ENCODE measurements at regions not wholly inside any gene's neighbourhood (a gene's known extent, or its start where the extent isn't known, plus 50 kb on each side); places are given as distances from the start of the nearest gene placed in this dataset.
A peak's percentile ranks its signal among the peaks of the same experiment; 100 is the strongest.

DNA sequence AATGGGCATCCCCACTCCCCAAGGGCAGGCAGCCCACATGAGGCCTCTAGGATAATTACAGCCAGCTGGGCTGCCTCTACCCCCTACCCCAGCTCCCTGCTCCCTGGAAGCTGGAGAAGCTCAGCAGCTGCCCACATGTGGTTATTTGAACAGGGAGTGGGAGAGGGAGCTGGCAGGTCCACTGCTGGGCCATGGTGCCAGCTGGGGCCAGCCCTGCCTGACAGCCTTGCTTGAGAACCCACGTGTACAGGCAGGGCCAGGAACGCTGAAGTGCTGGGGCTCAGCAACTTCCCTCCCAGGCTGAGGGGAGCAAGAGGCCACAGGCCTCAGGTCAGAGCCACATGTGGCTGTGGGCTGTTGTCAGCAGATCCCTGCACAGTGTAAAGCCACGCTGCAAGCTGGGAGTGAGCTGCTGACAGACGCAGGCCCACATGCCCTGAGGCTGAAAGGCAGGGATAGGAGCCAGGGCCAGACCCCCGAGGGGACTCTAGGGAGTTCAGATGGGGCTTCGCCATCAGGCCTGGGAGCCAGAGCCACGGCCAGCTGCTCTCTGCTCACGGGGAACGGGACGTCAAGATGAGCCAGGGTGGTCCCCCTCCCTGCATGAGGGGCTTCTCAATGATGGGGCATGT, 129.0 kb downstream of the SYF2 start:
- no peak for DNase-seq

DNA sequence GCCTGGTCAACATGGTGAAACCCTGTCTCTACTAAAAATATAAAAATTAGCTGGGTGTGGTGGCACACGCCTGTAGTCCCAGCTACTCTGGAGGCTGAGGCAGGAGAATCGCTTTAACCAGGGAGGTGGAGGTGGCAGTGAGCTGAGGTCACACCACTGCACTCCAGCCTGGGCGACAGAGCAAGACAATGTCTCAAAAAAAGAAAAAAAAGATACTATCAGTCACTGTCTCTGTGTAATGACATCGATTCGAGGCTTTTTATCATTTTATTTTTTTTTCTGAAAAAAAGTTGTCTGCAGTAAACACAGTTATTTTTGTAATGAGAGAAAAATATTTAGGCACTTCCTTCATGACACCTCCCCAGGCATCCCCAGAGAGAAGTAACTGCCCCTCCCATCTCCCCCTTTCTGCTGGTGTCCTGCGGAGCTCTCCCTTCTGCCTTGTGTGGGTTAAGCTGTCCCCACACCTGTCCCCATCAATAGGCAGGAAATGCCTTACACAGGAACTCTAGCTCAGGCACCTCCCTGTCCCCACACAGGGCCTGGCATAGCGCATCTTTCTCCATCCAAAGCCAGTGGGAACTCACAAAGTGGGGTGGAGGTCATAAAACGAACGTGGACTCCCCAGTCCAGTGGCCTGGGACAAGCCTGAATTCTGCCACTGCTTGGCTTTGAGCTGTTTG, 132.0 kb downstream of the SYF2 start:
- no peak for DNase-seq

GRCh38 chr1:25099343-25099951, 132.9 kb downstream of the SYF2 start:
- DNase-seq = peak; percentile 42

DNA sequence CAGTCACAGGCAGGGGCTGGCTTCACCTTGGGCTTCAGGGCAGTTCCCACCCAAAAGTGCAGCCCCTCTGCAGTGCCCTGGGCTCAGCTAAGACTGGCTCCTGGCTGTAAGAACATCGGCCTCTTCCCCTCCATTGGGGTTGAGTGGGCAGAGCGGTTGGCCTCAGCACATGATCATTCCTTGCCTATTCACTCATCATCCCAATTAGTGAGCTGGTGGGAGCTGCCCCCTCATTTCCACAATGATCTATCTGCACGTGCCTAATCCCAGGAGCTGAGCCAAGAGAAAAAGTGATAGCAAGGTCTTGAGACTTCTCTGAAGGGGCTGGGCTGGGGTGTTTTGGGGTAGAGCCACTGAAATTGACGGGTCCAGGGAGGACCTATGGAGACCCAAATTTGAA, 133.6 kb downstream of the SYF2 start:
- DNase-seq = no peak

DNA sequence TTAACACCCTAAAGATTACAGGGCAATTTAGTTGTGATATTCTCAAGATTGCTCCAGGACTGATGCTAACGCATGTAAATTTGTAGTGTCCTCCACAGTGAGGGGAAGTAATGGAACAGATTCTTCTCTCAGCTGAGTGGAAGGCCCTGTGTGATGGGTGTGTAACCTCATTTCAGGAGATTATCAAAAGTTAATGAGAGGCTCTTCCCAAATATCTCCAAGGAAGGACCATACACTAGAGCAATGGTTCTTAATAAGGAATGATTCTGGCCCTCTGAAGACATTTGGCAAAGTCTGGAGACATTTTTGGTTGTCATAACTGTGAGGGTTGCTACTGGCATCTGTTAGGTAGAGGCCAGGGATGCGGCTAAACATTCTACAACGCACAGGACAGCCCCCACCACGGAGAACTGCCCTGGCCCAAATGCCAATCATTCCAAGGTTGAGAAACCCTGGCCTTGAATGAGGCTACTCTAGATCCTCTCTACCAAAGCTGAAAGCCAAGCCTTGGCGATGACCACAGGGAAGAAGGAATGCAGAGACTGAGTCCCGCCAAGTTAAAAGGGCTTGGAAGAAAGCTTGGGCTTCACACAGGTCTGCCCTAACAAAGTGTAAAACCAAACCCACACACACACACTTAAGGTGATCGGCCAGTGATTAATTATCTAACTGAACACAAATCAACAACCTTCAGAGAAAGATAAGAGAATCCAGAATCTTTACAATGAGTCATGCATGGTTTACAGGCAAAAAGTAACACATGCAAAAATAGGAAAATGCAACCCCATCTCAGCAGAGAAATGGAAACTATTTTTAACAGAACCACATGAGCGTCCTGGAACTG, 135.8 kb downstream of the SYF2 start:
- no peak for DNase-seq

GRCh38 chr1:25095635-25096200, 136.6 kb downstream of the SYF2 start:
- peak; percentile 24 for DNase-seq

GRCh38 chr1:25094995-25095394, 137.3 kb downstream of the SYF2 start:
- DNase-seq = no peak

DNA sequence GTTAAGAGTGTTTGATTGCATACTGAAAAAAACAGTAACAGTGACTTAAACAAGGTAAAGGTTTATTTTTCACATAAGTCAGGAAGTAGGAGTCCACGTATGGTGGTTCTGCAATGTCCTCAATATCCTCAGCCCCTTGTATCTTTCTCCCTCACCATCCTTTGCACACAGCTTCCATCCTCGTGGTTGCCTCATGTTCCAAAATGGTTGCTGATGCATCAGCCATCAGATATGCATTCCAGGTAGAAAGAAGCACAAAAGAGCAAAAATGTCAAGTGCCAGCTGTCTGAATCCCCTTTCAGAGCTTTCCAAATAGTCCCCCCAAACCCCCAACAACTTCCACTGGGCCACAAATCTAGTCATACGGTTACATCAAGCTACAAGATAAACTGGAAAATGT, 138.1 kb downstream of the SYF2 start:
- DNase-seq = no peak

GRCh38 chr1:25091658-25092057, 140.6 kb downstream of the SYF2 start:
- DNase-seq = no peak

DNA sequence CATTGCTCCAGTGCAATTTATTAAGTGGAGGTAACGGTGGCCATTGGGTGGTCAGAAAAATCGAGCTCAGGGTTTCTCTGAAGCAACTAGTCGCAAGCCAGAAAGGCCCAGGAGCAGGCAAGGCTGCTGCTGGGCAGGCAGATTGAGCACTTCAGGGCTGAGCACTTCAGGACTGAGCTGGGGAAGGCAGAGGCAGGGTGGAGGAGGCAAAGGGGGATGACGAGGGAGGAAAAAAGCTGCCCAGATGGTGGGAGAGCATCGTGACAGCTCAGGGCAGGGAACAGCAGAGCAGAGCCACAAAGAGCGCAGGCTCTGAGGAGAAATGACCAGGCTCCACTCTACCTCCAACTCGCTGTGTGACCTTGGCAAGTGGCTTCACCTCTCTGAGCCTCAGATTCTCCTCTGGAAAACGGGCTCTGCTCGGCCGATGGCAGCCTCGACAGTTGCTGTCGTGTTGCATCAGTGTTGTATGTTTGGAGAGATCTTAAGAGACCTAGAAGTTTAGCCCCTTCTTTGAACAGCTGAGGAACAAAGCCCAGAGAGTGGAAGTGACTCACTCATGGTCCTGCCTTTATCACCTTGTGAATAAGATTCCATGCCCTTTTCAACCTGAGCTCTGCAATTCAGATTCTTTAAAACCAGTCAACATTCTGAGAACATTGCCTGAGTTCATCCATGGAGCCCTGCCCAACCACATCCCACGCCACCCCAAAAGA, 141.4 kb downstream of the SYF2 start:
- no peak for DNase-seq

DNA sequence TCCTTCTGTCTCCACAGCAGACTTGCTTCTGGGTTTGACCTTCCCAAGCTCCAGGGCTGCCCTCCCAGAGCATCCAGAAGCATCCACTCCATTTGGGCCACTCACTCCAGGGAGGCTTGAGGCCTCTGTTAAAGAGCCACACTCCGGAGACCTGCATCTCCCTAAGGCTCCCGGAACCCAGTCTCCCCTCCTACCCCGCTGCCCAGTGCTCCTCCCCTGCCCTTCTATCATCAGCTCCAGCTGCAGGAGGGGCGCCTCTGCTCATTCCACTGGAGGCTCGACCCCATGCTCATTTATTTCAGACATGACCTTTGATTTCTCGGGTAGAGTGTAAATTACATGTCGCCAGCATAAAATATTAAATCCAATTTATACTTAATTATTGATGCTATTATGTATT, 142.5 kb downstream of the SYF2 start:
- DNase-seq = no peak

DNA sequence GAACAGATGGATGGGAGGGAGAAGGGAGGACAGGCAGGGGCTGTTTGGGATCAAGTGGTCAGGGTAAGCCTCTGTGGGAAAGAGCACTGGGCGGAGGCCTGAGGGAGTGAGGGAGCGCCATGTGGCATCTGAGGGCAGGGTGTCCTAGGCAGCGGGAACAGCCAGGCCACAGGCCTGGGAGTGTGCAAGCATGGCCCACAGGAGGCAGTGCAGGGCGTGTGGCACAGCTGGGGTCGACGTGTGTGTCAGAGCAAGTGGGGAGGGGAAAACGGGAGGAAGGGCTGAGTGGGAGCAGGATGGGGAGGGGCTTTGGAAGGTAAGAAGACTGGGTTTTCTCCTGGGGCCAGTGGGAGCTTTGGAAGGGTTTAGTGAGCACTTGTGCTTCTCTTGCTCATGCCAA, 143.4 kb downstream of the SYF2 start:
- DNase-seq = no peak

DNA sequence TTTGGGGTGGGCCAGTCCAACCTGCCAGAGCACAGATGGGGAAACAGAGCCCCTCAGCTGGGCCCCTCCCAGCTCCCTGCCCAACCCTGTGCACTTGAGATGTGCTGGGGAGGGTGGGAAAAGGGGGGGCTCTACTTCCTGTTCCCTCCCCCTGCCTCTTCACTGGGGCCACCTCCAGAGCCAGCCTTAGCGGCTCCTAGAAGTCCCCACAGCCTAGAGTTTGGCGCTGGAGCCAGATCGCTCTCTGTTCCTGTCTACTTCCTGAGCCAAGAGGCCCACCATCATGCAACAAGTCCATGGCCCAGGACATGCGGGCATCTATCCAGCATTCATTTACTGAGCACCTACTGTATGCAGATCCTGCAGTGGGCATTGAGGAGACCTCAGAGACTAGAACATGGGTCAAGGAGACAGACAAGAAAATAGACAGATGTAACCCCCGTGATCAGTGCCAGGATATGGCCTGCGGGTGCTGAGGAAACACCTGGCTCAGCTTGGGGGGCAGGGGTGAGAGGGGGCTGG, 144.1 kb downstream of the SYF2 start:
- DNase-seq = no peak

GRCh38 chr1:25086518-25087079, 145.7 kb downstream of the SYF2 start:
- DNase-seq = no peak

DNA sequence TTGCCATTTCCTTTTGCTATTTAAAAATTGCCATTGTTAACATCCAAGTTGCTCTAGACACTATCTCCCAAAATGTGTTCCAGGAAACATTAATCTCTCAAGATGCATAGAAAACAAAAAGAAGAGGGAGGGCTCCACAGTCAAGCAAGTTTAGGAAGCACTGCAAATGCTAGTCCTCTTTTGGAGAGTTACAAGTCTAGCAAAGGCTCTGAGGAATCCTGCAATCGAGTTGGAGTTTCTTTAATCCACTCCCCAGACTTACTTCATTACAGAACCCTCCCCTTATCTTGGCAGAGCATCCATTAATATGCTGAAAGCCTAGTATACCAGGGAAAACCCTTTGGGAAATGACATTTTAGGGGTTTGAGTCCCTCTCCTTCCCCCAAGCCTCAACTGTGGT, 147.9 kb downstream of the SYF2 start:
- DNase-seq = no peak

DNA sequence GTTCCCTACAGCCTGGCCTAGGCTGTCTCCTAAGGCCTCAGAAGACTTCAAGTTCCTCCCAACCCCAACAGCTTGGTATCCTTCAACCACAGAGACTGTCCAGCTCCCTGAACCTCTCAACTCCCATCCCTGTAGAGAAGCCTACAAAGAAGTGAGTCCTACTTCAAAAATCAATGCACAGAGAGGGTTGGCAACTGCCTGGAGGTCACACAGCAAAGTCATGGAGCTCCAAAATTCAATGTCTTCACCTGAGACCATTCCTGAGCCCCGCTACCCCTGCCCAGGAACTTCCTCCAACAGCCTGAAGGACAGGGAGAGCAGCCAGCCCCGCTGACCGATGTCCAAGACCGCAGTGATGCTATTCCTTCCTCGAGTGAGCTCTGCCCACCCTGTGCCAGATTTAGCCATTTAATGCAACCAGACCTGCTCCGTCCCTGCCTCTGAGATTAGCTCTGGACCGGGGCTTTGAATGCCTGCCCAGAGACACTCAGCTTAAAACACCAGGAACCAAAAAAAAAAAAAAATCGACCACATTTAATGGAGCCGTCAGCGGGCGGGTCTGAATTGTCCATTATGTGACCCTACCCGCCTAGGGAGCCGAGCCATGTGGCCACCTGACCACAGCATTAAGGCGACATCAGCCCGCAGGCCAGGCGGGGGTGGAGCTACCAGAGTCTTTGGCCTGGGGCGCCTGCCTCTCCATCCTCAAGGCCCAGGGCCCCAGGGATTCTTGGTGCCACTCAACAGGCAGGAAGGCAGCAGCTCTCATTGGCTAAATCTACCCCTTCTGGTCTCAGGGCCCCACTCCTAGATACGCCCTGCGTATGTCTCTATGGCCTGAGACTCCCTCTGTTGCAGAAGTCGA, 148.6 kb downstream of the SYF2 start:
- no peak for DNase-seq

DNA sequence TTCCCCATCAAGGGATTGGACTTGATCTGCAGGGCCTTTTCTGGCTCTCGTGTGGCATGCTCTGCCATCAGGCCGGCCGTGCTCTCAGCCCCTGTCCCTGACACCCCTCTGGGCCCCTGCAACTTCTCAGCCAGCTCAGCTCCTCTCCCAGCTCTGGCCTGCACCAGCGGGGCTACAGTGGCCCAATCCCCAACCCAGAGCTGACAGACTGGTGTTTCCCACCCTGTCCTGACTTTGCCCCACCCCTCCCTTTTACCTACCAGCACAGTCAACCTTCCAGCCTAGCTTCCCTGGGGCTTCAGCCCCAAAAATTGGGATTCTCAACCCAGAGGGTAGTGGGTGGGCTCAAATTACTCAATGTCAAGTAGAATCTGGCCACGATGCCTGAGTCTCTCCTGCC, 149.3 kb downstream of the SYF2 start:
- DNase-seq = no peak

DNA sequence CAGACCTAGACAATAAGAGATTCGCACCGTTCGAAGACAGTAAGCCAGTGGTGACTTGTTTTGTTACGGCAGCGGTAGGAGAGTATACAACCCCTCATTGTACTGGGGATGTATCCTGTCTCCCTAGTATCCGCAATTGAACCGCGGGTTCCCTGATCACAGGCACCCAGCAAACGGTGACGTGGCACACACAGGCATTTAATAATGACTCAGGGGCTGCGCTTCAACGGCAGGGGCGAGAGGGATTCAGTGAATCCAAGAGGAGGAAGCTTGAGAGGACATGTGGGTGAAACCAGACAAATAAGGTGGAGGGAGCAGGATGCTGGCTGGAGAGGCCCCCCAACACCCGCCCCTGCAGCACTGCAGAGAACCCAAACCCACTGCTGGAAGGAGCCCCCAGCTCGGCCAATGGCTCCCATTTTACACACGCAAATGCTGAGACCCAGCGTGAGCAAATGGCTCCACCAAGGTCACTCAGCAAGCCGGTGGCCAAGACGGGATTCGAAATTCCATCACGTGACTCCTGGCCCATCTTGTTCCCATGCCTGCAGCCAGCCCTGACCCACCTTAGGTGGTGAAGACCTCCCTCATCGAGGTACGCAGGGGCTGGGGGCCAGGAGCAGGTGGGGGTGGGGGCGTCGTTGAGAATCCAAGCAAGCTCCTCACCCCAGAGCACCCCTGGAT, 149.9 kb downstream of the SYF2 start:
- DNase-seq = no peak

DNA sequence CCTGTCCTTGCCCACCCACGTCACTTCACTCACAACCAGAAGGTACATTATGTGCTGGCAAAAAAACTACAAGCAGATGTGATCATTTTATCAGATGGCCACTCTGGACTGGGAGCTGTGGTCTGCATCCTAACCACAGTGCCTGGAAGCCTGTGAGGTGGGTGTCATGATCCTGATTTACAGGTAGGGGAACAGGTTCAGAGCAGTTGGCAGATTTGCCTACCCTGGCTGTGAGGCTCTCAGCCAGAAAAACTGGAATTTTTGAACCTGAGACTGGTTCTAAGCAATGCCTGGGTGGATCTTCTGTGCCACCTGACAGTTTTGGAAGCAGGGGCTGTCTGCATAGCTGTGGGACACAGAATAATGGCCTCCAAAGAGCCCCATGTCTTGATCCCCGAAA, 150.8 kb downstream of the SYF2 start:
- DNase-seq = no peak

Data from hematopoietic multipotent progenitor cell treated with erythropoietin and hydrocortisone succinate and interleukin-3 and kit ligand, for 6 days (in vitro differentiated cells).